ENCODE measurements at regions not wholly inside any gene's neighbourhood (a gene's known extent, or its start where the extent isn't known, plus 50 kb on each side); places are given as distances from the start of the nearest gene placed in this dataset.

DNA sequence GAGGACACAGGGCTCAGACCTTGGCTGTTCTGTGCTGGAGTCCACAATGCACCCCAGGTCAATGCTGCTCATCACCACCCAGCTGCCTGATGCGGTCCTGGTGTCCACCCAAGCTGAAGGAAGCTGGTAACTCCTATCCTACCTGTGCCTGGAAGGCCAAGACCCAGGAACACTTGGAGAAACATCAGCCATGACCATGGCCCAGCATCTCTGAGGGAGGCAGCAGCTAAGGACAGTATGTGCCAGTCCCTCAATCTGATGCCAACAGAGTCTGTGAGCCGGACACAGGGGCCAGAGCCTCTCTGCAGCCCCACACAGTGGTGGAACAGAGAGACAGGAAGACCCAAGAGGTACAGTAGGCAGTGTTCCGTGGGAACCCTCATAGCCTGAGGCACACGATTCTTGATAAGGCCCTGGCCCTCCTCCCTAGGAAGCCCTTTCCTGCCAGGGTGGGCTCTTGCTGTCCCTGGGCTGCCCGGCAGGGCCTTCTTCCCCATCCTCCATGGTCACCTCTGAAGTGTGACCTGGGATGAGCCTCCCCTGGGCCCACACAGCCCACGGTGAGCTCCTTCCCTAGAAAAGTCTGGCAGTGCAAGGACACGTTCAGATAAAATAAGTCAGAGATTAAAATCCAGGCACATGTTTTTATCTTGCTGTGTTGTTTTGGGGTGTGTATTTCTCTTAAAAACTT is 170.7 kb downstream of the THBS2 start:
- DNase-seq (ENCODE audit: low read depth) = no peak

DNA sequence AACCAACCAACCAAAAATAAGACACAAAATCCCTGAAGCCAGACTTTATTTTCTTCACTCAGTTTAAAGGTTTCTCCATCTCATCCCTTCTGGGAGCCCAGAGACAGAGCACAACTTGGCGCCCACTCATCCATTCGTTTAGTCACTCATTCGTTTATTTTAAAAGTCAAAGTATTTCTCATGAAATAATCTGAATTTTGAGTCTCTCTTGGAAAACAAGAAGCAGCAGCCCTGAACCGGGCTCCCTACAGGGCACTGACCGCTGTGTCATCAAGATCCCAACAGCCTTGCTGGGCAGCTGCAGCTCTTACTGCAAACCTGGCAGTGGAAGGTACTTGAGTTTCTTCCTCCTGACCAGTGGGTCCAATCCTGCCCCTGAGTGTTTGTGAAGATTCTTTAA is 171.6 kb downstream of the THBS2 start:
- no peak for DNase-seq (ENCODE audit: low read depth)

DNA sequence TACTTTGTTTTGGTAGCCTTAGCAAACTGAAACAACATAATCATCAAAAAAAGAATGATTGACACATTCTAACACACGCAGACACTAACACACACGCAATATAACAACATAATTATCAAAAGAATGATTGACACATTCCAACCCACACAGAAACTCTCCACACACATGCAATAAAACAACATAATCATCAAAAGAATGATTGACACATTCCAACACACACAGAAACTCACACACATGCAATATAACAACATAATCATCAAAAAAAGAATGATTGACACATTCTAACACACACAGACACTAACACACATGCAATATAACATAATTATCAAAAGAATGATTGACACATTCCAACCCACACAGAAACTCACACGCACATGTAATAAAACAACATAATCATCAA is 172.4 kb downstream of the THBS2 start:
- DNase-seq (ENCODE audit: low read depth) = no peak

DNA sequence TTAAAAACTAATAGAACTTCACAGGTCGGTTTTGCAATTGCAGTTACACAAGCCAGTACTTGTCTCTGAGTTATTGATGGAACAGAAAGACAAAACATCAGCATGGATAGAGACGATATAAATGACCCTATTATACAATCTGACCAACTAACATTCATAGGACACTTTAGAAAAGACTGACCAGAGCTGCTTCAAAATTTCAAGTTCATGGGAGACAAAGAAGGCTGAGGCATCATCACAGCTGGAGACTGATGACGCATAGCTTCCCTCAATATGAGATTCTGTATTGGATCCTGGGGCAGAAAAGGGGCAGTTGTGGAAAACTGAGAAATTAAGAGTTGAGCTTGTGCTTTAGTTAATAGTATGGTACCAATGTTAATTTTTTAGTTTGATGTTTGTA is 174.0 kb downstream of the THBS2 start:
- DNase-seq (ENCODE audit: low read depth) = no peak

DNA sequence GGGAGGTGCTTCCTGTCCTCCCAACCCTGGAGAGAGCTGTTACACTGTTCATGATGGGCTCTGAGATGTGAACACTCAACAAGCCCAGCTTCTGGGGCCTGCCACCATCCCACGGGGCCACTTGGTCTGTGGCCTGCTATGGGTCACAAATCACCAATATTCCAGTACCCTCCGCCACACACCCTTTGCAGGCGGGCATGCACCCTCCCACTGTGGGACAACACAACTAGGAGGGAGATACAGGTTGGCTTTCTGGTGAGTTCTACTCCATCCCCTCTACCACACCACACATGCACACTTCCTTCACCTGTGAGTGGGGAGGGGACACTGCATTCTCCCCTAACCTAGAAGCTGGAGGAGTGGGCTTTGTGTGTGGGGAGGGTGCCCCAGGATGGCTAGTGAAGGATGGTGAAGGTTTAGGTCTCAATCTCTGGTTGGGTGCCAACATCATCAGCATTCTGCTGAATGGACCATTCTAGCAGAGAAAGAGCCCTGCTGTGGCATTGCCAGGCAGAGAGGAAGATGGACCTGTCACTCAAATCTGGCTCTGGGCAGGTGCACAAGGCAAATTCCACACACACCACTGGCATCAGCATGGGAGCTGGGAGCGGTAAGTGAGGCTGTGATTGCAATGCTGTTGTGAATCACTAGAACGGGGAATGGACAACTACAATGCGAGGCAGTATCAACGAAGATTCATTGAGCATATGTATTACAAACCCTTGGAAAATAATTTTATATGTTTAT is 175.1 kb downstream of the THBS2 start:
- DNase-seq (ENCODE audit: low read depth) = no peak

DNA sequence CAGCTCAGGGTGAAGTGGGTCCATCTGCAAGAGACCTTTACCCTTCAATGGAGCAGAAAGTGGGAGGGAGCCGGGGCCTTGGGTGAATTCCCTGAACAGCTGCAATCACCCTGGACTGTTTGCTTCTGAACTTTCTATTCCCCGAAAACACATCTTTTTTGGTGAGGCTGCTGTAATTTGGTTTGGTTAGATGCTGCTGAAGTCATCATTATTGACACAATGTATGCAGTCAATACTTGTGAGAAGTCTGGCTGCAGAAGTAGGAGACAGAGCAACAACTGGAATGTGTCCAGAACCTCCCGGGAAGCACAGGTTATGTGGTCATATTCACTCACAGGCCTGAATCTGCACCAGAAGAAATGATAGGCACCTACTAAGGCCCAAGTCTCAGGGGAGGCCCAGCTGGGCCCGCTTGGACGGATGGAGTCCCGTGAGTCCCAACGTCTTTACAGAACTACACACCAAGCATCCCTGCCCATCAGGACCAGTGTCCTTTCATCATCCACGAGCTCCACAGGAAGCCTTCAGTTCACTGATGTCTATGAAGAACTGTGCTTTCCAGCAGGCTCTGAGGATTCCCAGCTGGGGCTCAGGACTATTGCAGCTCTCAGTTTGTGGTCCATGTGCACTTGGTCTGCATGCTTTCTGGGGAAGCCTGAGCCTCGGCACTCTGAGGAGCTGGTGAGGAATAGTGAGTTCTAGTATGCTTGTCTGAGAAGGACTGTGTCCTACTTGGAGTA is 177.6 kb downstream of the THBS2 start:
- DNase-seq (ENCODE audit: low read depth) = no peak

DNA sequence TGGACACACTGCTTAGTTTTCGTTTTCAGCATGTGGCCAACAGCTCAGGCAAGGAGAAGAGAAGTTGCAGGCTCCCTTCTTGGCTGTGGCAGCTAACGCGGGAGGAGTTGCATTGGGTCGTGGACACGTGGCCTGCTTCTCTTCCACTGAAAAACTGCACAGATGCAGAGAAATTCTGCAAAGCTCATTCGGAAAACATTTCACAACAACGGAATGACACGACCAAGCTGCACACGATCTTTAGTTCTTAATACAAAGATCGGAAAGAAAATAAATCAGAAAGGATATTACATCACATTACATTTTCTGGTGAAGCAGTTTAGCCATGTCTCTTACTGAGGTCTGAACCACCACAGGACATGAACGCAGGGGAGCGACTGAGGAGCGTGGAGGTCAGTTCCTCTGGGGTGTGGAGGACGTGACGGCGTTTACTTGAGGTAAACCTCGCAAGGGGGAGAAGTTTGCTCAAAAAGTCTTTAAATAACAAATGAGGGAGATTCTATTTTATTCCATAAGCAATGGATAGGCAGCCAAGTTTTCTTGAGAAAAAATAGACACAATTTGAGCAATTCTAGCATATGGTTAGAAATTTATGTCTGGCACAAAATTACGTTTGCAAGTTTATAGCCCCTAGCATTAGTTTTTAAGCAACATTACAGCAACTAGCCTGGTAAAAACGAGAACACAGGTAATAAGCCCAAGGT is 178.3 kb downstream of the THBS2 start:
- no peak for DNase-seq (ENCODE audit: low read depth)

DNA sequence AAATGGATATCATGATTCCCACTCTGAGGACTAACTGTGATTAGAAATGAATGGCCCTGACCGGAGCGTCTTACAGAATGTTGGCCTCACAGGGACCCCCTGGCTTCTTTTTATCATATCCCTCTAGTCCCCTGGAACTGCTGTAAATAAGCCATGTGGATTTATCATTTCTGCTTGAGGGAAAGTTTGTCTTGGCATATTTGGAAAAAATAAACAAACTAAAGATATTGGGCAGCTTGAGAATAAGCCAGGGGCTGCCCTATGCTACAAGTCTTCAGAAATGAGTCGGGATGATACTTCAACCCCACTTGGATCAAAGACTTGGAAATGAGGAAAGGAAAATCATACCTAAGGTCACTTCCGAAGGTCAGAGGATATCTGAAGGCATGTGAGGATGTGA is 179.1 kb downstream of the THBS2 start:
- DNase-seq (ENCODE audit: low read depth) = no peak

DNA sequence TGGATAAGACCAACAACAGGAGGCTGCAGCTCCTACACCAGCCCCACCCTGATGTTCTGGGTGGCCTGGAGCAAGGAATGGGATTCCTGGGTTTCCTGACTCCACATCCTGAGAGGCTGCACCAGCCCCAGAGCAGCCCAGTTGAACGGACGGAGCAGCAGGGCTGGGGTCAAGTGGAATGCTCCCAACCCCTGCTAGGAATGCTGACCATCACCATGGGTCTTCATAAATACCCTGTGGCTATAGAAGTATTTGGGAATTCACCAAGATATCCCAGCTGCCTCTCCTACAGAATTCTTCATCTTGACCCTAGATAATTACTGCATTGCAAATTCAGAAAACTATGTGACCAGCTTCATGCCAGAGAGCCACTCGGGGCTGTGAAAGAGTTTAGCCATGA is 180.3 kb downstream of the THBS2 start:
- DNase-seq (ENCODE audit: low read depth) = peak; percentile 70

DNA sequence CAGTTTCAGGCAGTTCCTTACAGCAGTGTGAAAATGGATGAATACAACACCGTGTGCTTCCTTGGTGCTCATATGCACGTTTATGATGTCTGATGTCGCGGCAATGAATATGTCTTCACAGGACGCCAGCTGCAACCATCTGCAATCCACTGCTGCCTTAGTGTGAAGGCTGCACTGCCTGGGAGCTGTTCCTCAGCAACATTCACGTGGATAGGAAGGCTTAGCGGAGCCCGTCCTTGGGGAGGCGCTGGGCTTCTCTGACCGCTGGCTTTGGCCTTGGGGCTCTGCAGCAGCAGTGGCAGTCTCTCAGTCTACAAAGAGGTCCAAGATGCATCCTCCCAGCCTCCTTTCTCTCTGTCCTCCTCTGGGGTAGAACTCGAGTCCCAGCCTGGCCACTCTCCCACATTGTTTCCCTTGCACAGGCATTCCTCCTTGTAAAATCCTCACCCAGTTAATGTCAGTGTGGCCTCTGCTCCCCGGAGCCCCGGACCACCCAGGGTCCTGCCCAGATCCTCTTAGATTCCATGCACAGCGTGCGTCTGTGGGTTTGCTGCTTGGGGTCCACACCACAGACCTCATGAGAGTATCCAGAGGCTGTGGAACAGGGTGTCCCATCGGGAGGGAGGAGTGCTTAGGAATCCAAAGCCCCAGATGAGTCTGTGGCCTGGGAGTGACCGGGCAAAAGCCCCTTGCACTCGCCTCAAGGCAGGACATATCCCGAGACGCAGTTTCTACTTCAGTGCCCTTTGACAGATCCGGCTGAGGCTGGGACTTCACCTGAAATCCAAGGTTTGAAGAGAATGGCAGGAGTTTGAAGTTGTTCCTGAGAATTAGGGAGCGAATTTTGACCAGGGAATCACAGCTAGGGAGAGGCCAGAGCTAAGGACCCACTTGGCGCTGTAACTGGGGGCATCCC is 181.3 kb downstream of the THBS2 start:
- DNase-seq (ENCODE audit: low read depth) = no peak

DNA sequence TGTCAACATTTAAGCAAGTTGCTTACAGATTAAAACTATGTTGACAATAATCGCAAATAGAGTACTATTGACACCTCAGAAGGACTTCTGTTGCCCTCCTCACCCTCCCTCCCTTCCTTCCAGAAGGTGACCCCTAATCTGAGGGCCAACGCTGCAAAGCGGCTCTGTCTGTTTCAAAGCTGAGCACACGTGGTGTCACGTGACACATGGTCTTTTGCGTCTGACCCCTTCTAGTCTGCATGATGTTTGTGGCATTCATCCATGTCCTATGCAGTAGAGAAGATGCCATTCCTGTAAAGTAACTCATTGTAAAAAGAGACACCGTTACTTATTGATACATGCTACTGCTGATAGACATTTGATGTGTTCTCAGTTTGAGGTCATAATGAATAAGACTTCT is 182.3 kb downstream of the THBS2 start:
- no peak for DNase-seq (ENCODE audit: low read depth)

DNA sequence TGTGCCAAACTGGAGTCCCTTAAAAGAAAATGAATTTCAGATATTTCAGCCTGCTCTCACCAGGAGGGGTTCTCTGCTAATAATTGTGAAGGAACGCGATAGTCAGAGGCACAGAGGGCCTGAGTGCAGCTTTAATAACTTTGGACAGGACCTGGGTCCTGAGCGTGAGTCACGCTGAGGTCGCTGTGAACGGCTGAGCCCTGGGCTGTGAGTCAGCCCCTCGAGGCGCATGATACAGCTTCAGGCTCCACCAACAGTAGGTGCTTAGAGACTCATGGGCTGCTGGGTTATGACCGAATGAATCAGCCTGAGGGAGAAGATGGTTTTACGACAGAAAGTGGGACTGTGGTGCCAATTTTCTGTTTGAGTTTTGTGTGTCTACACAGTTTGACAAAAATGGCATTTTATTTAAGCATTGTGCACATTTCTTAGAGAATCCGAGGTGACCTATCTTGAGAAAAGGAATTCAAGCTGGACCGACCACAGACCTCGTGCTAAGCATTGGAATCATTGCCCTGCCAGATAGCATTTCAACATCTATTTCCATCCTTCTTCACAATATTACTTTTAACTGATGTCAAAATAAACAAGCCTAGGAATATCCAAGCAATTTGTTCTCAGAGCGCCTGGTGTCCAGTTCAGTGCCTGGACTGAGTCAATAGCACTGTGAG is 183.0 kb downstream of the THBS2 start:
- peak; percentile 99 for DNase-seq (ENCODE audit: low read depth)

DNA sequence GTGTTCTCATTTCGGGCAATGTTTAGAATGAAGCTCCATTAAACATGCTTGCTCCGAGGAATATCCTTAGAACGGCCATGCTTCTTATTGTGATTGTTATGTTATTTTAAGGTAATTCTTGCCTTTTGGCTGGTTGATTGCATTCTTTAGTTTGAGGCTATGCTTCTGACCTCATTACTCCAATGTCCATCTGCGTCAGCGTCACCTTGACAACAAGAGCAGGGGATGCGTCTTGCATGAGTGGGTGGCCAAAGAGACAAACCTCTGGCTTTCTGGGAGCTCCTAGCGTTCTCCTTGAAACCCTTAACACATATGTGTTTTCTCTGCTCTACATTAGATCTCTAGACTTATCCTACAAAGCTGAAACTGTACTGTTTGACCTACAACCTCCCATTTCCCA is 184.3 kb downstream of the THBS2 start:
- DNase-seq (ENCODE audit: low read depth) = no peak

DNA sequence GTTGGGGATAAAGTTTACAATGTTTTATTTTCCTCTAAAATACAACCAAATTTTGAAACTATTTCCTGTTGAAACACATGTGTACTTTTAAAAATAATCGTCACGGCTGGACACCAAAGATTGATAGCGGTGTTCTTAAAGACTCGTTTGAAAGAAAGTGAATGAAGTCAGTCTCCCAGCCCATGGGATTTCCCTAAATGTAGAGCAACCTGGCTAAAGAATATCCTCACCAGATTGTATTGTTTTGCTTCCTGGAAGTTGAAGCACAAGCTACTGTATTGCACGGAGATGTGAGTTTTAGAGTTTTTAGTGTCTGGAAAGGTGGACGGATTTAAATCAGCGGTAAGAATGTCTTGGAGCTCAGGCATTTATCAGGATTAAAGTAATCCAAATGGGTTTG is 189.5 kb downstream of the THBS2 start:
- no peak for DNase-seq (ENCODE audit: low read depth)

DNA sequence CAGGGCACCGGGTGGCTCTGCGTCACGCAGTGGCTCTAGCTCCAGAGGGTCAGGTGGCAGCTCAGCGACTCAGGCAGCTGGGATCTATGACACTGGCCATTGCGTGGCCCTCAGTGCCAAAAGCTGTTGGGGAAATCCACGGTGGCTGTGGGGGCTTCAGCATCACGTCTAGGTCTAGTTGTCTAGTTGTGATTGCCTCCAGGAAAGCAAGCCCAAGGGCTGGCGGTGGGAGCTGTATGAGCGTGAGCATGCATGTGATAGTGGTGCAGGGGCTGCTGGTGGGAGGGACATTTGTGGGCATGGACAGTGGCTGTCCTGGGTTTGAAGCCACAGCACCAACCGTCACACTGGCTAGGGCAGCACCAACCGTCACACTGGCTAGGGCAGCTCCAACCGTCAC is 191.4 kb downstream of the THBS2 start:
- no peak for DNase-seq (ENCODE audit: low read depth)

DNA sequence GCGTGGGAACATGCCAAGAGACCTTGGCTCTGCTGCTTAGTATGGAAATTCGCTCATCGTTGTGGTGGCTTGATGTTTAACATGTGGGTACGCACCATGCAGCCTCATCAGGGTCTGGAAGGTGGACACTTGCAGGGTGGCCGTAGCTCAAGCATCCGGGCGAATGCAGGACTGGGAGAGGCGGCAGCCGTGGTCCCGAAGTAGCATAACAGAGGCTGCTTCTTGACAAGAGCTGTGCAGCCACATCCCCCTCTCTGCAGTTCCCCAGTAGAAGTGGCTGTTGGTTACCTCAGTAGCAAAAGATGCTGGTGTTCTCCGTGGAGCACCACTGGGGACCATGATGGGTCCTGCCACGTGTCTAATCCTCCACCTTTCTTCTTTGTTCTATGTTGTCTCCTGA is 195.0 kb downstream of the THBS2 start:
- no peak for DNase-seq (ENCODE audit: low read depth)

DNA sequence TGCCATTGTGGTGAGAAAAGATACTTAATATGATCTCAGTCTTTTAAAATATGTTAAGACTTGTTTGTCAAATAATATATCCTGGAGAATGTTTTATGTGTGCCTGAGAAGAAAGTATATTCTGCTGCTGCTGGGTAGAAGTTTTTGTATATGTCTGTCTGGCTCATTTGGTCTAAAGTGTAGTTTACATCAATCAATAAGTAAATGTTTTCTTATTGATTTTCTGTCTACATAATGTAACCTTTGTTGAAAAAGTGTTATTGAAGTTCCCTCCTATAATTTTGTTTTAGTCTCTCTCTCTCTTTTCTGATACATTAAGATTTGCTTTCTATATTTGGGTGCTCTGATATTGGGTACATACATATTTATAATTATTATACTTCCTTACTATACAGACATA is 201.2 kb downstream of the THBS2 start:
- no peak for DNase-seq (ENCODE audit: low read depth)

DNA sequence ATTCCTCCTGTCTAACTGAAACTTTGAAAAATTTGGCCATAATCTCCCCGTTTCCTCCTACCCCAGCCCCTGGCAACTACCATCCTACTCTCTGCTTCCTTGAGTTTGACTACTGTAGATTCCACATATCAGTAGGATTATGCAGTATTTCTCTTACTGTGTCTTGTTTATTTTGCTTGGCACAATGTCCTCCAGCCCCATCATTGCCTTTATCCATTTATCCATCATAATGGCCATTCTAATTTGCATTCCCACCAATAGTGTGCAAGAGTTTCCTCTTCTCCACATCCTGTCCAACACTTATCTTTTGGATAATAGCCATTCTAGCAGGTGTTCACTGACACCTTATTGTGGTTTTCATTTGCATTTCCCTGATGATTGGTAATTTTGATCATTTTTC is 202.3 kb downstream of the THBS2 start:
- no peak for DNase-seq (ENCODE audit: low read depth)

DNA sequence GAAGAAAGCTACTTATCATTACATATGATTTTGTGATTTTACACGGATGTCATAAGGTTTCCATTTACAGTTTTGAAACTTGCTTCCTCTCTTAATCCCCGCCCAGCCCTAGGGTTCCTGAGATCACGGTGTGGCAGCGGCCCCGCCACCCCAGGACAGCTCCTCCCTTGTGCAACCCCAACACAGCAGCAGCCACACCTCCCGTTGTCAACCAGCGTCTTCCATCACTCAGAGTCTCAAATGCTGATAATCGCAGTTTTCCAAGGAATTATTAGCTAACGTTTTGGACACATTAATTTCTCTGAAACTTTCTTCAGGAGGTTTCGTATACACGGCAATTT is 204.8 kb downstream of the THBS2 start:
- no peak for DNase-seq (ENCODE audit: low read depth)

DNA sequence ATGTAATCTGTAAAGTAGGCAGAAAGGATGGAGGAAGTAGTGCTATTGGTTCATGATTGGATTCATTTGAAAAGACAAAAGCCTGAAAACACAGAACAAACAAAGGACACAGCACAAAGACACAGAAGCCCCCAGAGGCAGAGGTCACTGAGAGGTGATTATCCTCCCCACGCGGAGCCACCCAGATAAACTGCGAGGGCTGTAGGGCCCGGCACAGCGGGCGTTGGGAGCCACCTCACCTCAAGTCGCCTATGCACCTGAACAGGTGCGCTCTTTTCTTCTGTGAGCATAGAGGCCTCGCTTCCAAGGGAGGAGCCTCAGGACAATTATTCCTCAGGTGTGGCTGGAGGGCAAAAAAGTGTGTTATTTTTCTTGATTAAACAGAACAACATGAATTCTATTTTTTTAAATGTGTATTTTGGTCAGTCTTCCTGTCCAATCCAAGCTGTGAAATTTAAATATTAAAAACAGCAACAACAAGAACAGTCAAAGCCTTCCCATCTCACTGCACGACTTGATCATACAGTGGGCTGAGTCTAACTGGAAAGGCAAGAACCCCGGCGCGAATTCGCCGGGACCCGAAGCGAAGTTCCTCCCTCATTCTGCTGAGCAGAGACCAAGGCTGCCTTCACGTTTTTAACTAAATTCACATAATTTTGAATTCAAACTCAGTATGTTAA is 205.3 kb downstream of the THBS2 start:
- DNase-seq (ENCODE audit: low read depth) = no peak

DNA sequence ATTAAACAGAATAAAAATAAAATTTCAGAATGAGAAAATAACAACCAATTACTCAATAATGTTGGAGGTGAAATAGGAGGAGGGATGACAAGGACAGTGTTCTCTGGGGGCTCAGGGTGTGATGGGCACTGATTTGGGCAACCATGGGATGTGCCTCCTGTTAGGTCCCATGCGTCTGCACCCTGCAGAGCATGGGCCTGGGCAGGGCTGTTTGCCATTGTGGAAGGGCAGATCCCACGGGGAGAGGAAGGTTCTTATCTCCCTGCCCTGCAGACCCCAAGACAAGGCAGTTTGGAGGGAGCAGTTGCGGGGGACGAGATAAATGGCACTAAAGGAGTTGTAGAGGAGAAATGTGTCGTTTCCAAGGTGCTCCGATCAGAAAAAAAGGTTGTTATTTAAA is 206.3 kb downstream of the THBS2 start:
- no peak for DNase-seq (ENCODE audit: low read depth)

All from ELR (cell line).